OCI-M1 (cell line): ENCODE measurements at regions not wholly inside any gene's neighbourhood (a gene's known extent, or its start where the extent isn't known, plus 50 kb on each side); places are given as distances from the start of the nearest gene placed in this dataset.

Experiments
- DNase-seq: peaks from one replicate; lab custom pipeline; 2025; lab: John Stamatoyannopoulos, UW

GRCh38 chr11:80598905-80599304, 1158.1 kb upstream of the TENM4 start:
- no peak for DNase-seq

GRCh38 chr11:80596291-80596810, 1155.5 kb upstream of the TENM4 start:
- peak; percentile 49 for DNase-seq

GRCh38 chr11:80595011-80595410, 1154.2 kb upstream of the TENM4 start:
- peak; percentile 94 for DNase-seq

GRCh38 chr11:80593648-80594374, 1153.0 kb upstream of the TENM4 start:
- DNase-seq, result peak; percentile 96

GRCh38 chr11:80592546-80592945, 1151.7 kb upstream of the TENM4 start:
- DNase-seq, result no peak

GRCh38 chr11:80587906-80588305, 1147.1 kb upstream of the TENM4 start:
- DNase-seq, result peak; percentile 52

- no peak for DNase-seq
These were observed 1145.6 kb upstream of the TENM4 start for GRCh38 chr11:80586464-80586863.

- DNase-seq, result no peak
These were observed 1143.8 kb upstream of the TENM4 start for GRCh38 chr11:80584661-80585060.

- no peak for DNase-seq
These were observed 1129.0 kb upstream of the TENM4 start for GRCh38 chr11:80569832-80570231.

- DNase-seq, result no peak
These were observed 1124.4 kb upstream of the TENM4 start for GRCh38 chr11:80565231-80565630.

- no peak for DNase-seq
These were observed 1121.8 kb upstream of the TENM4 start for GRCh38 chr11:80562523-80563125.

- DNase-seq, result no peak
These were observed 1119.1 kb upstream of the TENM4 start for GRCh38 chr11:80559942-80560341.

GRCh38 chr11:80553565-80553964, 1112.7 kb upstream of the TENM4 start:
- DNase-seq, result no peak

- DNase-seq, result no peak
These were observed 1101.9 kb upstream of the TENM4 start for GRCh38 chr11:80542704-80543103.

GRCh38 chr11:80538040-80538439, 1097.2 kb upstream of the TENM4 start:
- DNase-seq, result no peak

GRCh38 chr11:80533463-80533862, 1092.6 kb upstream of the TENM4 start:
- DNase-seq, result no peak

GRCh38 chr11:80532633-80533232, 1091.9 kb upstream of the TENM4 start:
- DNase-seq, result no peak

- DNase-seq, result no peak
These were observed 1088.9 kb upstream of the TENM4 start for GRCh38 chr11:80529726-80530125.

- DNase-seq, result no peak
These were observed 1085.0 kb upstream of the TENM4 start for GRCh38 chr11:80525663-80526405.

GRCh38 chr11:80524349-80524748, 1083.5 kb upstream of the TENM4 start:
- no peak for DNase-seq

- no peak for DNase-seq
These were observed 1082.2 kb upstream of the TENM4 start for GRCh38 chr11:80523057-80523456.

GRCh38 chr11:80521592-80521991, 1080.8 kb upstream of the TENM4 start:
- DNase-seq, result no peak

- no peak for DNase-seq
These were observed 1079.7 kb upstream of the TENM4 start for GRCh38 chr11:80520507-80520887.
